Cardiac muscle cell (in vitro differentiated cells and primary cell): ENCODE measurements at regions not wholly inside any gene's neighbourhood (a gene's known extent, or its start where the extent isn't known, plus 50 kb on each side); places are given as distances from the start of the nearest gene placed in this dataset.
"Not testable (repeated sequence)": the region's sequence is repeated elsewhere in the genome, so short reads cannot be mapped to it uniquely, and the experiment has no call there.

Source experiments
- DNase-seq, 2 donors: peaks; one replicate each; pipeline versions ENCODE4 v3.0.0 to v3.0.0-alpha.2; 2010 to 2017; ENCODE audit warnings: low read depth in 1 of 2, low spot score in 1 of 2
- H3K27ac ChIP-seq: fragments of 200-600 bp; sonication (generic); 2 replicates; pipeline ENCODE4 v1.5.1; 2016
- H3K27me3 ChIP-seq: fragments of 200-600 bp; sonication (generic); 2 replicates; pipeline ENCODE4 v1.6.0; 2016; ENCODE audit warnings: control low read depth
- H3K36me3 ChIP-seq: fragments of 200-600 bp; sonication (generic); 2 replicates; pipeline ENCODE4 v1.5.1; 2016; ENCODE audit warnings: control low read depth
- H3K4me1 ChIP-seq: fragments of 200-600 bp; sonication (generic); 2 replicates; pipeline ENCODE4 v1.8.1; 2017; ENCODE audit warnings: low read depth, mild to moderate bottlenecking, mixed run types
- H3K4me3 ChIP-seq: fragments of 200-600 bp; sonication (generic); 2 replicates; pipeline ENCODE4 v1.5.1; 2016; ENCODE audit warnings: mild to moderate bottlenecking
- H3K9me3 ChIP-seq: fragments of 200-600 bp; sonication (generic); 2 replicates; pipeline ENCODE4 v1.5.1; 2017; ENCODE audit warnings: low read depth, mild to moderate bottlenecking, control low read depth
- CTCF ChIP-seq: IDR thresholded peaks from 2 replicates; pipeline ENCODE4 v1.5.1; 2012; ENCODE audit warnings: low read depth, mild to moderate bottlenecking, low read length

GRCh38 chr7:156379324-156380070 lies 261.1 kb upstream of the RNF32 start:
- no peak for DNase-seq

GRCh38 chr7:156378806-156379205 lies 261.8 kb upstream of the RNF32 start:
- DNase-seq: no peak
- Histone ChIP-seq H3K4me1 (no peaks in the 10 kb centered on the region), H3K27me3 (no peaks in the 10 kb centered on the region), H3K36me3 (no peaks in the 10 kb centered on the region), H3K9me3 (no peaks in the 10 kb centered on the region), H3K4me3 (no peak overlapping the region), H3K27ac (no peak overlapping the region)
- no peak for TF ChIP-seq CTCF

More at GRCh38 chr7:156379324-156380070, 261.1 kb upstream of the RNF32 start:
- no peak for TF ChIP-seq CTCF
- Histone ChIP-seq H3K9me3 (no peaks in the 10 kb centered on the region), H3K27ac (no peak overlapping the region), H3K36me3 (no peaks in the 10 kb centered on the region), H3K27me3 (no peaks in the 10 kb centered on the region), H3K4me1 (no peaks in the 10 kb centered on the region), H3K4me3 (no peak overlapping the region)

- TF ChIP-seq CTCF: no peak
Measured at GRCh38 chr7:156376317-156376716, 264.3 kb upstream of the RNF32 start.

GRCh38 chr7:156374335-156374734 lies 266.2 kb upstream of the RNF32 start:
- no peak overlapping the region for H3K4me3 ChIP-seq
- no peak for TF ChIP-seq CTCF
- H3K9me3 ChIP-seq: no peaks in the 10 kb centered on the region
- H3K4me1 ChIP-seq: no peaks in the 10 kb centered on the region
- no peaks in the 10 kb centered on the region for H3K27me3 ChIP-seq
- no peak for DNase-seq
- no peaks in the 10 kb centered on the region for H3K36me3 ChIP-seq
- no peak overlapping the region for H3K27ac ChIP-seq

More at GRCh38 chr7:156376317-156376716, 264.3 kb upstream of the RNF32 start:
- Histone ChIP-seq H3K27ac (no peak overlapping the region), H3K27me3 (no peaks in the 10 kb centered on the region), H3K4me3 (no peak overlapping the region), H3K4me1 (no peaks in the 10 kb centered on the region), H3K9me3 (no peaks in the 10 kb centered on the region), H3K36me3 (no peaks in the 10 kb centered on the region)
- no peak for DNase-seq

- H3K27me3 ChIP-seq, H3K4me1 ChIP-seq, H3K36me3 ChIP-seq, DNase-seq, H3K4me3 ChIP-seq, H3K27ac ChIP-seq, H3K9me3 ChIP-seq: not testable (repeated sequence)
Measured at GRCh38 chr7:156369929-156370328, 270.6 kb upstream of the RNF32 start.

- no peaks in the 10 kb centered on the region for H3K4me1 ChIP-seq
- H3K4me3 ChIP-seq: no peak overlapping the region
- no peak for TF ChIP-seq CTCF
- H3K27me3 ChIP-seq: no peaks in the 10 kb centered on the region
- no peaks in the 10 kb centered on the region for H3K36me3 ChIP-seq
- no peaks in the 10 kb centered on the region for H3K9me3 ChIP-seq
- H3K27ac ChIP-seq: no peak overlapping the region
- no peak for DNase-seq
Measured at GRCh38 chr7:156368053-156368843, 272.3 kb upstream of the RNF32 start.
